ENCODE measurements at regions not wholly inside any gene's neighbourhood (a gene's known extent, or its start where the extent isn't known, plus 50 kb on each side); places are given as distances from the start of the nearest gene placed in this dataset.
"Not testable (repeated sequence)": the region's sequence is repeated elsewhere in the genome, so short reads cannot be mapped to it uniquely, and the experiment has no call there.

GRCh38 chr15:62326460-62327011, 161.5 kb upstream of the C2CD4B start:
- H3K27me3 ChIP-seq, result no peaks in the 10 kb centered on the region
- no peaks in the 10 kb centered on the region for H3K9me3 ChIP-seq
- no peak overlapping the region for H3K4me3 ChIP-seq
- no peak for TF ChIP-seq CTCF (IDR thresholded peaks at IDR 0.05)
- no peak overlapping the region for H3K27ac ChIP-seq
- DNase-seq (ENCODE audit: low spot score), result no peak
- H3K4me1 ChIP-seq, result no peaks in the 10 kb centered on the region
- H3K36me3 ChIP-seq, result no peaks in the 10 kb centered on the region

GRCh38 chr15:62327406-62327805, 162.3 kb upstream of the C2CD4B start:
- Histone ChIP-seq H3K4me3 (no peak overlapping the region), H3K27me3 (no peaks in the 10 kb centered on the region), H3K36me3 (no peaks in the 10 kb centered on the region), H3K27ac (no peak overlapping the region), H3K4me1 (no peaks in the 10 kb centered on the region), H3K9me3 (no peaks in the 10 kb centered on the region)
- TF ChIP-seq CTCF (IDR thresholded peaks at IDR 0.05), result no peak
- DNase-seq (ENCODE audit: low spot score), result no peak

- not testable (repeated sequence) for H3K9me3 ChIP-seq; H3K4me3 ChIP-seq; H3K4me1 ChIP-seq; H3K36me3 ChIP-seq; H3K27me3 ChIP-seq; DNase-seq (ENCODE audit: low spot score); H3K27ac ChIP-seq
Observed at GRCh38 chr15:62332472-62332871, 167.4 kb upstream of the C2CD4B start.

- no peaks in the 10 kb centered on the region for H3K9me3 ChIP-seq
- no peaks in the 10 kb centered on the region for H3K4me1 ChIP-seq
- H3K27me3 ChIP-seq, result no peaks in the 10 kb centered on the region
- no peak for DNase-seq (ENCODE audit: low spot score)
- no peak overlapping the region for H3K4me3 ChIP-seq
- no peak for TF ChIP-seq CTCF (IDR thresholded peaks at IDR 0.05)
- no peak overlapping the region for H3K27ac ChIP-seq
- H3K36me3 ChIP-seq, result no peaks in the 10 kb centered on the region
Observed at GRCh38 chr15:62334536-62334935, 169.5 kb upstream of the C2CD4B start.

- DNase-seq (ENCODE audit: low spot score), result no peak
- no peak overlapping the region for H3K4me3 ChIP-seq
Observed at GRCh38 chr15:62337934-62338333, 172.8 kb upstream of the C2CD4B start.

GRCh38 chr15:62338497-62338896, 173.4 kb upstream of the C2CD4B start:
- TF ChIP-seq CTCF (IDR thresholded peaks at IDR 0.05), result no peak
- Histone ChIP-seq H3K27me3 (no peaks in the 10 kb centered on the region), H3K9me3 (no peaks in the 10 kb centered on the region), H3K27ac (no peak overlapping the region), H3K36me3 (no peaks in the 10 kb centered on the region), H3K4me3 (no peak overlapping the region), H3K4me1 (no peaks in the 10 kb centered on the region)
- no peak for DNase-seq (ENCODE audit: low spot score)

More at GRCh38 chr15:62337934-62338333, 172.8 kb upstream of the C2CD4B start:
- H3K9me3 ChIP-seq, result no peaks in the 10 kb centered on the region
- TF ChIP-seq CTCF (IDR thresholded peaks at IDR 0.05), result no peak
- no peaks in the 10 kb centered on the region for H3K4me1 ChIP-seq
- no peaks in the 10 kb centered on the region for H3K36me3 ChIP-seq
- H3K27ac ChIP-seq, result no peak overlapping the region
- H3K27me3 ChIP-seq, result no peaks in the 10 kb centered on the region

All from right atrium auricular region (tissue), 2 donors.